HEK293 (cell line): ENCODE measurements at regions not wholly inside any gene's neighbourhood (a gene's known extent, or its start where the extent isn't known, plus 50 kb on each side); places are given as distances from the start of the nearest gene placed in this dataset.

Experiments
- CTCF ChIA-PET: fragments of 350-600 bp; formaldehyde crosslinking; extraction: SDS; loops from one replicate; lab custom pipeline; 2021; ENCODE audit warnings: antibody characterized with exemption; lab: Yijun Ruan, JAX
- POLR2A ChIA-PET: fragments of 300-600 bp; formaldehyde crosslinking; extraction: SDS; loops from one replicate; lab custom pipeline; 2020; ENCODE audit warnings: antibody characterized with exemption, inconsistent platforms; lab: Yijun Ruan, JAX
- H3K27ac ChIP-seq: fragments of 200-500 bp; sonication (Bioruptor generic); 2 replicates; pipeline ENCODE4 v1.5.1; 2014; ENCODE audit warnings: low read depth, low read length, control low read depth, inconsistent platforms; ENCODE audit errors: extremely low read depth
- H3K36me3 ChIP-seq, 2 experiments: fragments of 200-500 bp in 1 of 2; sonication (Bioruptor generic) in 1 of 2; 1 replicate in 1 of 2; 2 replicates in 1 of 2; pipeline ENCODE4 v1.5.1; 2014 to 2017; ENCODE audit warnings: inconsistent platforms in 2 of 2, low read length in 2 of 2; ENCODE audit not compliant: control insufficient read depth in 2 of 2, insufficient read depth in 1 of 2
- H3K4me1 ChIP-seq: fragments of 200-500 bp; sonication (Bioruptor generic); 2 replicates; pipeline ENCODE4 v1.5.1; 2014; ENCODE audit warnings: mild to moderate bottlenecking, low read length, inconsistent platforms; ENCODE audit not compliant: control insufficient read depth, insufficient read depth
- H3K4me3 ChIP-seq: 2 replicates; pipeline ENCODE4 v1.5.1; 2011; ENCODE audit warnings: low read depth, mild to moderate bottlenecking, control low read depth, low read length, moderate library complexity
- H3K9me3 ChIP-seq: fragments of 200-500 bp; sonication (Bioruptor generic); 2 replicates; pipeline ENCODE4 v1.5.1; 2014; ENCODE audit warnings: low read depth, low read length, inconsistent platforms; ENCODE audit not compliant: control insufficient read depth, insufficient read depth
- FEZF1 ChIP-seq: fragments of 450-650 bp; formaldehyde crosslinking; IDR thresholded peaks from 2 replicates; pipeline ENCODE4 v1.5.1; 2016; ENCODE audit warnings: missing biosample characterization, missing genetic modification characterization
- IKZF3 ChIP-seq: fragments of 450-650 bp; IDR thresholded peaks from 2 replicates; pipeline ENCODE4 v1.5.0; 2018; ENCODE audit warnings: missing biosample characterization, mild to moderate bottlenecking, missing genetic modification characterization, moderate library complexity
- PRDM4 ChIP-seq: fragments of 450-650 bp; formaldehyde crosslinking; IDR thresholded peaks from 2 replicates; pipeline ENCODE4 v1.5.1; 2017; ENCODE audit warnings: missing biosample characterization, missing genetic modification characterization
- ZNF121 ChIP-seq: fragments of 450-650 bp; formaldehyde crosslinking; IDR thresholded peaks from 2 replicates; pipeline ENCODE4 v1.5.1; 2016; ENCODE audit warnings: missing biosample characterization, missing genetic modification characterization
- ZNF146 ChIP-seq: fragments of 450-650 bp; formaldehyde crosslinking; IDR thresholded peaks from 2 replicates; pipeline ENCODE4 v1.5.1; 2016; ENCODE audit warnings: missing biosample characterization, missing genetic modification characterization
- ZNF148 ChIP-seq: fragments of 450-650 bp; formaldehyde crosslinking; IDR thresholded peaks from 2 replicates; pipeline ENCODE4 v1.5.0; 2017; ENCODE audit warnings: missing biosample characterization, missing genetic modification characterization, borderline replicate concordance
- ZNF169 ChIP-seq: fragments of 450-650 bp; formaldehyde crosslinking; IDR thresholded peaks from 2 replicates; pipeline ENCODE4 v1.5.1; 2016; ENCODE audit warnings: missing biosample characterization, missing genetic modification characterization
- ZNF214 ChIP-seq: fragments of 450-650 bp; formaldehyde crosslinking; IDR thresholded peaks from 2 replicates; pipeline ENCODE4 v1.5.1; 2017; ENCODE audit warnings: missing biosample characterization, mild to moderate bottlenecking, missing genetic modification characterization, borderline replicate concordance
- ZNF274 ChIP-seq, 2 experiments: fragments of 200-500 bp in 1 of 2; fragments of 450-650 bp in 1 of 2; sonication (Bioruptor generic) in 1 of 2; formaldehyde crosslinking in 1 of 2; IDR thresholded peaks; 2 replicates each; pipeline versions ENCODE4 v1.5.1 to v1.6.1; 2014 to 2016; ENCODE audit warnings: borderline replicate concordance in 1 of 2, inconsistent platforms in 1 of 2, low read length in 1 of 2, missing biosample characterization in 1 of 2, missing genetic modification characterization in 1 of 2
- ZNF37A ChIP-seq: fragments of 450-650 bp; IDR thresholded peaks from 2 replicates; pipeline ENCODE4 v1.5.1; 2018; ENCODE audit warnings: missing biosample characterization, missing genetic modification characterization
- ZNF391 ChIP-seq: fragments of 450-650 bp; formaldehyde crosslinking; IDR thresholded peaks from 2 replicates; pipeline ENCODE4 v1.5.1; 2016; ENCODE audit warnings: low read depth, missing biosample characterization, missing genetic modification characterization, borderline replicate concordance
- ZNF514 ChIP-seq: fragments of 450-650 bp; formaldehyde crosslinking; IDR thresholded peaks from 2 replicates; pipeline ENCODE4 v1.5.1; 2016; ENCODE audit warnings: missing biosample characterization, missing genetic modification characterization
- ZNF521 ChIP-seq: fragments of 450-650 bp; formaldehyde crosslinking; IDR thresholded peaks from 2 replicates; pipeline ENCODE4 v1.5.1; 2017; ENCODE audit warnings: missing biosample characterization, mild to moderate bottlenecking, missing genetic modification characterization
- ZNF555 ChIP-seq: fragments of 450-650 bp; formaldehyde crosslinking; conservative IDR thresholded peaks from 2 replicates; pipeline ENCODE4 v1.5.1; 2017; ENCODE audit warnings: missing biosample characterization, mild to moderate bottlenecking, missing genetic modification characterization, inconsistent platforms
- ZNF561 ChIP-seq: fragments of 450-650 bp; IDR thresholded peaks from 2 replicates; pipeline ENCODE4 v1.5.1; 2018; ENCODE audit warnings: missing biosample characterization, missing genetic modification characterization, borderline replicate concordance
- ZNF629 ChIP-seq: fragments of 450-650 bp; formaldehyde crosslinking; IDR thresholded peaks from 2 replicates; pipeline ENCODE4 v1.5.1; 2017; ENCODE audit warnings: missing biosample characterization, missing genetic modification characterization
- ZNF658 ChIP-seq: fragments of 450-650 bp; formaldehyde crosslinking; IDR thresholded peaks from 2 replicates; pipeline ENCODE4; 2016; ENCODE audit warnings: missing biosample characterization, missing genetic modification characterization
- ZNF768 ChIP-seq: fragments of 450-650 bp; formaldehyde crosslinking; IDR thresholded peaks from 2 replicates; pipeline ENCODE4 v1.5.1; 2018; ENCODE audit warnings: missing biosample characterization, mild to moderate bottlenecking, missing genetic modification characterization
- ZNF792 ChIP-seq: fragments of 450-650 bp; formaldehyde crosslinking; IDR thresholded peaks from 2 replicates; pipeline ENCODE4 v1.5.1; 2016; ENCODE audit warnings: missing biosample characterization, missing genetic modification characterization
- TF ChIP-seq, protein P1 (sequence below): fragments of 450-650 bp; formaldehyde crosslinking; conservative IDR thresholded peaks from 2 replicates; pipeline ENCODE4 v1.5.1; 2016; ENCODE audit warnings: low read depth, missing biosample characterization, missing genetic modification characterization
- TF ChIP-seq, protein P2 (sequence below): fragments of 450-650 bp; formaldehyde crosslinking; IDR thresholded peaks from 2 replicates; pipeline ENCODE4 v1.5.1; 2016; ENCODE audit warnings: missing biosample characterization, missing genetic modification characterization

DNA sequence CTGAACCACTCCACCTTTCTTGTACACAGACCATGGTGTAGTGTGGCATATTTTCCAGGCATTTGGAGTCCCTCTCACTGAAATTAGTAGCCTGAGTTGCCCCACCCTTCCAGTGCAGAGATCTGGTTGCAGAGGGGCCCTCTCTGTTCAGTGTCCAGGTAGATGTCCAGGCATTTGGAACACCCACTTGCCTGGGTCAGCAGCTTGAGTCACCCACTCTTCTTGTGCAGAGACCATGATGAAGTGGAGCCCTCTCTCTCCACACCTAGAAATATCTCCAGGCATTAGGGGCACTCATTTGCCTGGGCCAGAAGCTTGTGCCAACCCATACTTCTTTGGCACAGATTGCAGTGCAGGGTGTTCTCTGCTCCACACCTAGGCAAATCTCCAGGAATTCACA is 2733.3 kb downstream of the PCDH7 start:
- no peaks in the 10 kb centered on the region for H3K36me3 ChIP-seq
- no peaks in the 10 kb centered on the region for H3K4me1 ChIP-seq
- no peaks in the 10 kb centered on the region for H3K9me3 ChIP-seq
- ChIA-PET CTCF (no interaction called here), POLR2A (no interaction called here)
- TF ChIP-seq ZNF121 (tag by site-specific recombination): no peak
- TF ChIP-seq ZNF629: no peak
- TF ChIP-seq ZNF274 (IDR thresholded peaks at IDR 0.05; ENCODE audit: low read length): no peak
- TF ChIP-seq ZNF274 (tag by site-specific recombination; IDR thresholded peaks at IDR 0.05; ENCODE audit: borderline replicate concordance): no peak
- no peak for TF ChIP-seq ZNF214 (tag by site-specific recombination)
- no peak for TF ChIP-seq ZNF521 (tag by site-specific recombination)
- no peak for TF ChIP-seq ZNF658 (tag by site-specific recombination)
- no peak for TF ChIP-seq ZNF792 (tag by site-specific recombination)
- no peak for TF ChIP-seq ZNF169
- no peak for TF ChIP-seq ZNF514 (tag by site-specific recombination)
- TF ChIP-seq, protein P1, sequence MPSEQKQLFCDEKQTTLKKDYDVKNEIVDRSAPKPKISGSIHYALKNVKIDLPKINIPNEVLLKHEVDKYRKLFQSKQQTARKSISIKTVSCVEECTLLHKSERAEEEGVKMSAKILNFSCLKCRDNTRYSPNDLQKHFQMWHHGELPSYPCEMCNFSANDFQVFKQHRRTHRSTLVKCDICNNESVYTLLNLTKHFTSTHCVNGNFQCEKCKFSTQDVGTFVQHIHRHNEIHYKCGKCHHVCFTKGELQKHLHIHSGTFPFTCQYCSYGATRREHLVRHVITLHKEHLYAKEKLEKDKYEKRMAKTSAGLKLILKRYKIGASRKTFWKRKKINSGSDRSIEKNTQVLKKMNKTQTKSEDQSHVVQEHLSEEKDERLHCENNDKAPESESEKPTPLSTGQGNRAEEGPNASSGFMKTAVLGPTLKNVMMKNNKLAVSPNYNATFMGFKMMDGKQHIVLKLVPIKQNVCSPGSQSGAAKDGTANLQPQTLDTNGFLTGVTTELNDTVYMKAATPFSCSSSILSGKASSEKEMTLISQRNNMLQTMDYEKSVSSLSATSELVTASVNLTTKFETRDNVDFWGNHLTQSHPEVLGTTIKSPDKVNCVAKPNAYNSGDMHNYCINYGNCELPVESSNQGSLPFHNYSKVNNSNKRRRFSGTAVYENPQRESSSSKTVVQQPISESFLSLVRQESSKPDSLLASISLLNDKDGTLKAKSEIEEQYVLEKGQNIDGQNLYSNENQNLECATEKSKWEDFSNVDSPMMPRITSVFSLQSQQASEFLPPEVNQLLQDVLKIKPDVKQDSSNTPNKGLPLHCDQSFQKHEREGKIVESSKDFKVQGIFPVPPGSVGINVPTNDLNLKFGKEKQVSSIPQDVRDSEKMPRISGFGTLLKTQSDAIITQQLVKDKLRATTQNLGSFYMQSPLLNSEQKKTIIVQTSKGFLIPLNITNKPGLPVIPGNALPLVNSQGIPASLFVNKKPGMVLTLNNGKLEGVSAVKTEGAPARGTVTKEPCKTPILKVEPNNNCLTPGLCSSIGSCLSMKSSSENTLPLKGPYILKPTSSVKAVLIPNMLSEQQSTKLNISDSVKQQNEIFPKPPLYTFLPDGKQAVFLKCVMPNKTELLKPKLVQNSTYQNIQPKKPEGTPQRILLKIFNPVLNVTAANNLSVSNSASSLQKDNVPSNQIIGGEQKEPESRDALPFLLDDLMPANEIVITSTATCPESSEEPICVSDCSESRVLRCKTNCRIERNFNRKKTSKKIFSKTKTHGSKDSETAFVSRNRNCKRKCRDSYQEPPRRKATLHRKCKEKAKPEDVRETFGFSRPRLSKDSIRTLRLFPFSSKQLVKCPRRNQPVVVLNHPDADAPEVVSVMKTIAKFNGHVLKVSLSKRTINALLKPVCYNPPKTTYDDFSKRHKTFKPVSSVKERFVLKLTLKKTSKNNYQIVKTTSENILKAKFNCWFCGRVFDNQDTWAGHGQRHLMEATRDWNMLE: no peak
- no peak overlapping the region for H3K4me3 ChIP-seq
- H3K27ac ChIP-seq: no peak overlapping the region

DNA sequence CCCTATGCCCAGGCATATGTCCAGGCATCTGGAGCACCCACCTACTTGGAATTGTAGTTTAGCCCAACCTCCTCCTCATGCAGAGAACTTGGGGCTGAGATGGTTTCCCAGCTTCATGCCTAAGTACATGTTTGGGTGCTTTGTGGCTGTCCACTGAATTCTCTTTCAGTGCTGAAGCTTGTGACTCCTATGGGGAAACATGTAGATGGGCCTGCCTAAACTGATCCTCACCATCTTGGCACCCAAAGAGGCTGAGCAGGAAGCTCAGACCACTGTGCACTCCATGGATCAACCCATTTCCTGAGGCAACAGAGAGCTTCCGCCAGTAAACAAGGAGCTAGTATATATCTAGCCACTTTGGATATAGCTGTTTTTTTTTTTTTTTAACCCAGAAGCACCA is 2733.7 kb downstream of the PCDH7 start:
- no peaks in the 10 kb centered on the region for H3K36me3 ChIP-seq
- CTCF ChIA-PET: no interaction called here

More for the DNA sequence above, 2733.7 kb downstream of the PCDH7 start:
- TF ChIP-seq ZNF555 (tag by site-specific recombination) (no peak), ZNF148 (no peak), PRDM4 (no peak), IKZF3 (no peak), ZNF658 (tag by site-specific recombination) (no peak), ZNF391 (tag by site-specific recombination) (no peak), ZNF768 (tag by site-specific recombination) (no peak), ZNF146 (no peak), ZNF37A (tag by site-specific recombination) (no peak), ZNF561 (tag by site-specific recombination) (no peak), FEZF1 (tag by site-specific recombination) (no peak)
- TF ChIP-seq, protein P2, sequence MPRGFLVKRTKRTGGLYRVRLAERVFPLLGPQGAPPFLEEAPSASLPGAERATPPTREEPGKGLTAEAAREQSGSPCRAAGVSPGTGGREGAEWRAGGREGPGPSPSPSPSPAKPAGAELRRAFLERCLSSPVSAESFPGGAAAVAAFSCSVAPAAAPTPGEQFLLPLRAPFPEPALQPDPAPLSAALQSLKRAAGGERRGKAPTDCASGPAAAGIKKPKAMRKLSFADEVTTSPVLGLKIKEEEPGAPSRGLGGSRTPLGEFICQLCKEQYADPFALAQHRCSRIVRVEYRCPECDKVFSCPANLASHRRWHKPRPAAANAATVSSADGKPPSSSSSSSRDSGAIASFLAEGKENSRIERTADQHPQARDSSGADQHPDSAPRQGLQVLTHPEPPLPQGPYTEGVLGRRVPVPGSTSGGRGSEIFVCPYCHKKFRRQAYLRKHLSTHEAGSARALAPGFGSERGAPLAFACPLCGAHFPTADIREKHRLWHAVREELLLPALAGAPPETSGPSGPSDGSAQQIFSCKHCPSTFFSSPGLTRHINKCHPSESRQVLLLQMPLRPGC (tag by site-specific recombination): no peak
- TF ChIP-seq, all 188 proteins: peak for 0
- Histone ChIP-seq H3K4me1 (no peaks in the 10 kb centered on the region), H3K27ac (no peak overlapping the region), H3K4me3 (no peak overlapping the region), H3K9me3 (no peaks in the 10 kb centered on the region)
- POLR2A ChIA-PET: no interaction called here
